Activated naive CD4-positive, alpha-beta T cell treated with anti-CD3 and anti-CD28 coated beads for 36 hours (primary cell): ENCODE measurements at regions not wholly inside any gene's neighbourhood (a gene's known extent, or its start where the extent isn't known, plus 50 kb on each side); places are given as distances from the start of the nearest gene placed in this dataset. TPM values are rescaled to one million over a fixed set of nuclear protein-coding genes. Genes with fewer than 3 reads are reported as not detected.

Experiments used
- CTCF ChIA-PET: fragments of 350-600 bp; sonication (Branson Sonifier 250); formaldehyde crosslinking; loops from one replicate; lab custom pipeline; 2021; ENCODE audit warnings: antibody characterized with exemption; lab: Charles Lee
- DNase-seq: peaks from one replicate; pipeline ENCODE4 v3.0.0-alpha.2; 2020
- H3K27ac Mint-ChIP-seq: one replicate; pipeline ENCODE4 v1.8.0; 2021; ENCODE audit warnings: mild to moderate bottlenecking, mixed read lengths
- H3K27me3 Mint-ChIP-seq: one replicate; pipeline ENCODE4 v1.8.0; 2021; ENCODE audit warnings: low read depth, mixed read lengths
- H3K36me3 Mint-ChIP-seq: one replicate; pipeline ENCODE4 v1.8.0; 2021; ENCODE audit warnings: low read depth, mixed read lengths
- H3K4me1 Mint-ChIP-seq: one replicate; pipeline ENCODE4 v1.8.0; 2021; ENCODE audit warnings: low read depth, mixed read lengths
- H3K4me3 Mint-ChIP-seq: one replicate; pipeline ENCODE4 v1.8.0; 2021; ENCODE audit warnings: mild to moderate bottlenecking, moderate library complexity, mixed read lengths
- H3K9me3 Mint-ChIP-seq: one replicate; pipeline ENCODE4 v1.8.0; 2021; ENCODE audit warnings: mixed read lengths
- intact Hi-C: fragments of 100-400 bp; cut with micrococcal nuclease; formaldehyde crosslinking; loops from one replicate; pipeline ENCODE4 v1.15.1; 2023
- microRNA-seq: library from miRNA; unstranded; fragments of <30 nt; microRNA quantifications from one replicate; pipeline ENCODE4 v1.2.0, GENCODE V29; 2022; ENCODE audit warnings: borderline microRNAs expressed, borderline replicate concordance

DNA sequence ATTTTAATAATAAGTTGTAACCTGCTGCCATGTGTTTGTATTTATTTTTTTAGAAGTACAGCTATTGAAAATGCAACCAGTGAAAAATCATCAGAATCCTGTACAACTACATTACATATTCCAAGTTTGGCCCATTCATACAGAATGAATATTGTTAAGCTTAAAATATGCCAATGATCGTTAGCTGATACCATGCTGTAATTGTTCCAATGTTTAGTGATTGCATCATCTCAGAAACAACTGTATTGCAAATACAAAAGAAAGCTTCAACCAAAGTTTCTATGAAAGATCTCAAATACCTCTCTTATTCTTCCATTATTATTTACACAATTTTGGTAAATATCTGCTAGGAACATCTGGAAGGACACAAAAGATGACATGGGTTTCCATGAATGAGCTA, 51.6 kb upstream of the ALCAM start:
- Mint-ChIP-seq H3K36me3 (no peaks in the 10 kb centered on the region), H3K27ac (no peak overlapping the region), H3K9me3 (peaks cover 2% of the 10 kb centered on the region), H3K4me3 (no peak overlapping the region), H3K4me1 (no peaks in the 10 kb centered on the region), H3K27me3 (peaks cover 12% of the 10 kb centered on the region)
- DNase-seq = no peak
- intact Hi-C loops = no loop called here
- CTCF ChIA-PET = no interaction called here

DNA sequence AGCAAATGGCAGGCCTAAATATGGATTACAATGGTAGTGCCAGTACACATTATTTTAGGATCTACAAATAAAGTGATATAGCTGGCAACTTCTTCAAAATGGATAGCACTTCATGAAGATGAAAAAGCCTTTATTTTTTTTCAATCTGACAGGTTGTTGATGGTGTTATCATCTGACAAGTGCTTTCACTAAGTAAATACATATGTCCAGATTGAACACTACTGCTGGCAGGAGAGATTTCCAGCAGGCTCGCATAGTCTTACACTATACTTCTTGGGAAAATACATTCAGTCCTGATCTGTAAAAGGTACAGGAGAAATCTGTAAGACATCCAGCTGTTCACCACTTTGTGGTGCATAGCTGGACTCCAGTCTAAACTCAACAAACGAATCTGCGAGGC, 50.9 kb upstream of the ALCAM start:
- Mint-ChIP-seq H3K9me3 (no peaks in the 10 kb centered on the region), H3K4me3 (no peak overlapping the region), H3K4me1 (no peaks in the 10 kb centered on the region), H3K36me3 (no peaks in the 10 kb centered on the region), H3K27ac (no peak overlapping the region), H3K27me3 (peaks cover 7% of the 10 kb centered on the region)
- intact Hi-C loops = no loop called here
- no peak for DNase-seq
- CTCF ChIA-PET = no interaction called here

DNA sequence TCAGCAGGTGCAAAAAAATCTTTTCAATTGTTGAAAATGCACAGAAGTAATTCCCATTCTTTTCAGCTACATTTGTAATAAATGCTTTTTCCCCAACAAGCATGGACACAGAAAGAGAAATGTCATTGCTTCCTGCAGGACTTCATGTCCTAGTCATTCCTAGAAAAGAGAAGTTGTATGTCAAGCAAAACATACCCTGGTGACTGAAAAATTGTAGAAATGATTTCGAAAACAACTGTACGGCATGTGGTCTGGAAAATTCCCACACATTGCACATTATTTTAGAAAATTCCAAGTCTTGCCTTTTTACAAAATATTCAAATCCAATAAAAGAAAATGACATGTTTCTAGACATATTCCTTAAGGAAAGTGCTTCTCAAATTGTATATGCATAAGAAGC, 50.4 kb upstream of the ALCAM start:
- H3K4me3 Mint-ChIP-seq = no peak overlapping the region
- CTCF ChIA-PET = no interaction called here
- H3K4me1 Mint-ChIP-seq = no peaks in the 10 kb centered on the region
- DNase-seq = no peak
- intact Hi-C loops = no loop called here
- peaks cover 5% of the 10 kb centered on the region for H3K27me3 Mint-ChIP-seq
- H3K27ac Mint-ChIP-seq = no peak overlapping the region
- H3K9me3 Mint-ChIP-seq = no peaks in the 10 kb centered on the region
- H3K36me3 Mint-ChIP-seq = no peaks in the 10 kb centered on the region

Small RNA genes lying in the stretch of these regions (microRNA-seq; reads per million reads assigned to microRNA genes)
- gene MIR548AB = not detected
